SK-N-SH treated with all-trans-retinoic acid at 6 μM for 48 hours (cell line): ENCODE measurements at regions not wholly inside any gene's neighbourhood (a gene's known extent, or its start where the extent isn't known, plus 50 kb on each side); places are given as distances from the start of the nearest gene placed in this dataset.

Source experiments
- ATAC-seq: fragments of 200-7000 bp; cut with Tn5 transposase; 3 replicates; pipeline ENCODE4 v1.9.1; 2020; ENCODE audit warnings: mild to moderate bottlenecking, moderate library complexity
- ARNTL ChIP-seq: fragments of 450-650 bp; formaldehyde crosslinking; IDR thresholded peaks from 2 replicates; pipeline ENCODE4 v1.5.0; 2020; ENCODE audit warnings: low read depth, mild to moderate bottlenecking, moderate library complexity, borderline replicate concordance
- BACH2 ChIP-seq: fragments of 250-450 bp; sonication (Bioruptor Pico); IDR thresholded peaks from 2 replicates; pipeline ENCODE4 v1.9.0; 2021; ENCODE audit warnings: mild to moderate bottlenecking, borderline replicate concordance
- CREB5 ChIP-seq: fragments of 250-450 bp; sonication (Bioruptor Pico); IDR thresholded peaks from 2 replicates; pipeline ENCODE4 v1.5.1; 2020; ENCODE audit warnings: low read depth, mild to moderate bottlenecking, moderate library complexity
- CSDC2 ChIP-seq: fragments of 250-450 bp; sonication (Bioruptor Pico); IDR thresholded peaks from 2 replicates; pipeline ENCODE4 v1.5.0; 2020; ENCODE audit warnings: mild to moderate bottlenecking, moderate library complexity
- CSRNP3 ChIP-seq: fragments of 250-450 bp; sonication (Bioruptor Pico); IDR thresholded peaks from 2 replicates; pipeline ENCODE4 v1.5.1; 2021; ENCODE audit warnings: mild to moderate bottlenecking, moderate library complexity
- ESRRG ChIP-seq: fragments of 250-450 bp; sonication (Bioruptor Pico); IDR thresholded peaks from 2 replicates; pipeline ENCODE4 v1.6.1; 2021; ENCODE audit warnings: mild to moderate bottlenecking
- GLIS3 ChIP-seq: fragments of 250-450 bp; sonication (Bioruptor Pico); IDR thresholded peaks from 2 replicates; pipeline ENCODE4 v1.5.0; 2020; ENCODE audit warnings: mild to moderate bottlenecking, moderate library complexity
- ISL1 ChIP-seq: fragments of 250-450 bp; sonication (Bioruptor Pico); IDR thresholded peaks from 2 replicates; pipeline ENCODE4 v2.1.2; 2022; ENCODE audit warnings: mild to moderate bottlenecking, moderate library complexity
- OSR1 ChIP-seq: fragments of 250-450 bp; sonication (Bioruptor Pico); IDR thresholded peaks from 2 replicates; pipeline ENCODE4 v1.8.0; 2022; ENCODE audit warnings: moderate library complexity, mild to moderate bottlenecking, inconsistent platforms
- PATZ1 ChIP-seq: fragments of 250-450 bp; sonication (Bioruptor Pico); IDR thresholded peaks from 2 replicates; pipeline ENCODE4 v1.8.0; 2020; ENCODE audit warnings: mild to moderate bottlenecking, moderate library complexity, borderline replicate concordance
- POU6F1 ChIP-seq: fragments of 250-450 bp; sonication (Bioruptor Pico); IDR thresholded peaks from 2 replicates; pipeline ENCODE4 v1.8.0; 2021; ENCODE audit warnings: low read depth, mild to moderate bottlenecking, moderate library complexity, borderline replicate concordance
- PPARA ChIP-seq: fragments of 250-450 bp; sonication (Bioruptor Pico); IDR thresholded peaks from 2 replicates; pipeline ENCODE4 v1.5.0; 2020; ENCODE audit warnings: mild to moderate bottlenecking, borderline replicate concordance
- RARB ChIP-seq: fragments of 250-450 bp; sonication (Bioruptor Pico); IDR thresholded peaks from 2 replicates; pipeline ENCODE4 v1.8.0; 2021; ENCODE audit warnings: mild to moderate bottlenecking, moderate library complexity
- SNAI2 ChIP-seq: fragments of 250-450 bp; sonication (Bioruptor Pico); IDR thresholded peaks from 2 replicates; pipeline ENCODE4 v1.5.0; 2020; ENCODE audit warnings: mild to moderate bottlenecking, moderate library complexity
- TCF4 ChIP-seq: fragments of 250-450 bp; sonication (Bioruptor Pico); IDR thresholded peaks from 2 replicates; pipeline ENCODE4 v1.8.0; 2021; ENCODE audit warnings: mild to moderate bottlenecking, moderate library complexity, borderline replicate concordance
- TOX ChIP-seq: fragments of 250-450 bp; sonication (Bioruptor Pico); IDR thresholded peaks from 2 replicates; pipeline ENCODE4 v1.8.0; 2021; ENCODE audit warnings: mild to moderate bottlenecking, moderate library complexity, borderline replicate concordance
- TSHZ2 ChIP-seq: fragments of 250-450 bp; sonication (Bioruptor Pico); IDR thresholded peaks from 2 replicates; pipeline ENCODE4 v1.5.0; 2020; ENCODE audit warnings: mild to moderate bottlenecking, moderate library complexity
- ZC3H10 ChIP-seq: fragments of 250-450 bp; sonication (Bioruptor Pico); IDR thresholded peaks from 2 replicates; pipeline ENCODE4 v1.5.1; 2021; ENCODE audit warnings: mild to moderate bottlenecking, moderate library complexity
- ZFP3 ChIP-seq: fragments of 250-450 bp; sonication (Bioruptor Pico); IDR thresholded peaks from 2 replicates; pipeline ENCODE4 v1.5.0; 2020; ENCODE audit warnings: mild to moderate bottlenecking, moderate library complexity
- ZNF70 ChIP-seq: fragments of 450-650 bp; formaldehyde crosslinking; IDR thresholded peaks from 2 replicates; pipeline ENCODE4 v1.5.0; 2020; ENCODE audit warnings: mild to moderate bottlenecking, moderate library complexity
- ZNF8 ChIP-seq: fragments of 450-650 bp; formaldehyde crosslinking; IDR thresholded peaks from 2 replicates; pipeline ENCODE4 v1.5.0; 2020; ENCODE audit warnings: mild to moderate bottlenecking, moderate library complexity

DNA sequence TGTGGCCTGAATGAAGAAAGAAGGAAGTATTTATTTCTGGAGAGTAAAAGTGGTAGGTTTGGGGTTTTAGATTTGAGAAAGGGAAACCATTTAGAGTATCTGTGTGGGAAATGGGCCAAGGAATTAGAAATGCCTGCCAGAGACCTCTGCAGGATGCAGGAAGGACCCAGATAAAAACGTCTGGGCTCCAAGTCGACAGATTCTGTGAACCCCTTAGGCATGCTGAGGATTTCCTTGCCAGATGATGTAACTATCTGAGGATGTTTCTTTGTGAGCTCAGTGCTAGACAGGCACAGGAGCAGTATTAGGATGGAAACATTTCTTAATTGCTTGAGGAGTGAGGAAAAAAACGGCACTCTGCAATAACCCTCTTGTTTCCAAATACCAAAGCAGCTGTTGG lies 251.8 kb upstream of the DMRT1 start:
- no peak for ATAC-seq
- TF ChIP-seq PPARA = no peak
- no peak for TF ChIP-seq GLIS3 (CRISPR knock-in tag)
- no peak for TF ChIP-seq ISL1
- TF ChIP-seq CREB5 (CRISPR knock-in tag) = no peak
- no peak for TF ChIP-seq ESRRG (CRISPR knock-in tag)
- TF ChIP-seq ARNTL (CRISPR knock-in tag) = no peak
- no peak for TF ChIP-seq POU6F1 (CRISPR knock-in tag)
- TF ChIP-seq TOX (CRISPR knock-in tag) = no peak
- TF ChIP-seq ZC3H10 (CRISPR knock-in tag) = no peak
- TF ChIP-seq TSHZ2 (CRISPR knock-in tag) = no peak
- TF ChIP-seq ZNF70 = no peak
- TF ChIP-seq BACH2 = no peak
- TF ChIP-seq PATZ1 (CRISPR knock-in tag) = no peak
- no peak for TF ChIP-seq CSRNP3 (CRISPR knock-in tag)
- no peak for TF ChIP-seq RARB (CRISPR knock-in tag)
- TF ChIP-seq, all 23 proteins: peak for 0

GRCh38 chr9:591292-591691 lies 250.2 kb upstream of the DMRT1 start:
- ATAC-seq = no peak
- TF ChIP-seq OSR1 (CRISPR knock-in tag) (no peak), TCF4 (CRISPR knock-in tag) (no peak), ARNTL (CRISPR knock-in tag) (no peak), RARB (CRISPR knock-in tag) (no peak), PPARA (no peak), ESRRG (CRISPR knock-in tag) (no peak), GLIS3 (CRISPR knock-in tag) (no peak), CSDC2 (CRISPR knock-in tag) (no peak), ZFP3 (no peak), TSHZ2 (CRISPR knock-in tag) (no peak), ZNF8 (no peak), SNAI2 (CRISPR knock-in tag) (no peak)
